Upper lobe of left lung (tissue), 6 donors: ENCODE measurements at regions not wholly inside any gene's neighbourhood (a gene's known extent, or its start where the extent isn't known, plus 50 kb on each side); places are given as distances from the start of the nearest gene placed in this dataset.

Experiments
- ATAC-seq, 2 donors: fragments of 200-7000 bp; cut with Tn5 transposase; one replicate each; pipeline ENCODE4 v1.9.1; 2022; ENCODE audit warnings: mild to moderate bottlenecking in 2 of 2, moderate library complexity in 2 of 2; ENCODE audit not compliant: low FRiP score in 2 of 2
- DNase-seq, 2 donors: peaks; one replicate each; pipeline ENCODE4 v3.0.0-alpha.2; 2019 to 2020
- H3K27ac ChIP-seq, 4 donors: fragments of 200-600 bp; sonication (generic); one replicate each; pipeline ENCODE4 v1.5.1; 2016 to 2019
- H3K27me3 ChIP-seq, 4 donors: fragments of 200-600 bp; sonication (generic); one replicate each; pipeline ENCODE4 v1.5.1; 2017 to 2019
- H3K36me3 ChIP-seq, 4 donors: fragments of 200-600 bp; sonication (generic); one replicate each; pipeline ENCODE4 v1.5.1; 2016 to 2019
- H3K4me1 ChIP-seq, 4 donors: fragments of 200-600 bp; sonication (generic); one replicate each; pipeline ENCODE4 v1.5.1; 2018 to 2019
- H3K4me3 ChIP-seq, 4 donors: fragments of 200-600 bp; sonication (generic); one replicate each; pipeline ENCODE4 v1.5.1; 2017 to 2019; ENCODE audit warnings: mild to moderate bottlenecking in 2 of 4, moderate library complexity in 1 of 4
- H3K9me3 ChIP-seq, 4 donors: fragments of 200-600 bp; sonication (generic); one replicate each; pipeline ENCODE4 v1.5.1; 2018 to 2019
- EP300 ChIP-seq, 4 donors: sonication (generic); formaldehyde crosslinking; IDR thresholded peaks; one replicate each; pipeline ENCODE4 v1.5.1; 2017; ENCODE audit warnings: antibody characterized with exemption in 4 of 4, control low read depth in 2 of 4
- POLR2A ChIP-seq, 4 donors: fragments of 450-650 bp; IDR thresholded peaks; one replicate each; pipeline ENCODE4 v1.5.1; 2016 to 2017; ENCODE audit warnings: antibody characterized with exemption in 4 of 4, mild to moderate bottlenecking in 2 of 4
- POLR2AphosphoS5 ChIP-seq, 2 donors: sonication (generic); formaldehyde crosslinking; IDR thresholded peaks; one replicate each; pipeline ENCODE4 v1.5.1; 2017; ENCODE audit warnings: antibody characterized with exemption in 2 of 2
- WGBS, 2 donors: methylation state at CpG; one replicate each; pipeline ENCODE4 v1.1.5; 2017 to 2018; 5-methylcytosine and 5-hydroxymethylcytosine counted together
- TF ChIP-seq, protein P1 (sequence below), 6 experiments: fragments of 450-650 bp in 4 of 6; fragments of 200-600 bp in 2 of 6; sonication (generic) in 2 of 6; IDR thresholded peaks; one replicate each; pipeline ENCODE4 v1.5.1; 2016 to 2019; ENCODE audit warnings: antibody characterized with exemption in 6 of 6
- donor health status: DM: no; HTN: no; CAD: no; lungs with moderate emphysema.
- donor health status: DM: no; HTN: yes; CAD: no; lungs with severe emphysema.

DNA sequence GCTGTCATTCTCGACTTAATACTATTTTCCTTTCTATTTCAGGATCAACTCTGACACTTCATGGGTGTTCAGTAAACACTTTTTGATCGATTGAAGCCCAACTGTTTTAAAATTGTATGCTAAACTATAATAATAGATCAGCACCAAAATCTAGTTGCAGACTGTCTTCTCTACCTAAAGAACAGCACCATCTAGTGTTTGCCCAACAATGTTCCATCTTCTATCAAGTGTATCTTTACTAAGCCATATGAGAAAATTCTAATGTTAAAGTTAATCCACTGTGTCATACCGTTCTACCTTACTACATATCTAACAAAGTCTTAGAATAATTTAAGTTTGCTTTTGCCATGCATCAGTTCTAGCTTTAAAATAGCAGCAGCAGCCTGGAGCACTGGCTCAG lies 113.0 kb upstream of the PRDX4 start:
- Histone ChIP-seq H3K4me1 (no peaks in the 10 kb centered on the region), H3K27me3 (no peaks in the 10 kb centered on the region), H3K4me3 (no peak overlapping the region), H3K9me3 (peaks cover 0 to 7% (median 0%) of the 10 kb centered on the region in 4 donors), H3K27ac (no peak overlapping the region), H3K36me3 (no peaks in the 10 kb centered on the region)
- ATAC-seq (no peak), DNase-seq (no peak)
- 5 to 14% methylated on average over 3 of the region's 3 CpGs for WGBS, 2 donors
- TF ChIP-seq POLR2AphosphoS5 (IDR thresholded peaks at IDR 0.05) (no peak), EP300 (IDR thresholded peaks at IDR 0.05) (no peak), POLR2A (IDR thresholded peaks at IDR 0.05) (no peak)
- TF ChIP-seq, protein P1, sequence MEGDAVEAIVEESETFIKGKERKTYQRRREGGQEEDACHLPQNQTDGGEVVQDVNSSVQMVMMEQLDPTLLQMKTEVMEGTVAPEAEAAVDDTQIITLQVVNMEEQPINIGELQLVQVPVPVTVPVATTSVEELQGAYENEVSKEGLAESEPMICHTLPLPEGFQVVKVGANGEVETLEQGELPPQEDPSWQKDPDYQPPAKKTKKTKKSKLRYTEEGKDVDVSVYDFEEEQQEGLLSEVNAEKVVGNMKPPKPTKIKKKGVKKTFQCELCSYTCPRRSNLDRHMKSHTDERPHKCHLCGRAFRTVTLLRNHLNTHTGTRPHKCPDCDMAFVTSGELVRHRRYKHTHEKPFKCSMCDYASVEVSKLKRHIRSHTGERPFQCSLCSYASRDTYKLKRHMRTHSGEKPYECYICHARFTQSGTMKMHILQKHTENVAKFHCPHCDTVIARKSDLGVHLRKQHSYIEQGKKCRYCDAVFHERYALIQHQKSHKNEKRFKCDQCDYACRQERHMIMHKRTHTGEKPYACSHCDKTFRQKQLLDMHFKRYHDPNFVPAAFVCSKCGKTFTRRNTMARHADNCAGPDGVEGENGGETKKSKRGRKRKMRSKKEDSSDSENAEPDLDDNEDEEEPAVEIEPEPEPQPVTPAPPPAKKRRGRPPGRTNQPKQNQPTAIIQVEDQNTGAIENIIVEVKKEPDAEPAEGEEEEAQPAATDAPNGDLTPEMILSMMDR (IDR thresholded peaks at IDR 0.05) = peak in 5 of 6 experiments; percentile 10 to 37 (median 28)

GRCh38 chrX:23557070-23557469 lies 110.2 kb upstream of the PRDX4 start:
- 72 to 86% methylated on average over 5 of the region's 5 CpGs for WGBS, 2 donors
- TF ChIP-seq POLR2AphosphoS5 (IDR thresholded peaks at IDR 0.05) = no peak
- TF ChIP-seq, protein P1 (IDR thresholded peaks at IDR 0.05) = no peak
- TF ChIP-seq POLR2A (IDR thresholded peaks at IDR 0.05) = no peak
- TF ChIP-seq EP300 (IDR thresholded peaks at IDR 0.05) = no peak
- Histone ChIP-seq H3K4me1 (no peaks in the 10 kb centered on the region), H3K4me3 (no peak overlapping the region), H3K9me3 (peaks cover 0 to 16% (median 0%) of the 10 kb centered on the region in 4 donors), H3K27ac (no peak overlapping the region), H3K36me3 (no peaks in the 10 kb centered on the region), H3K27me3 (no peaks in the 10 kb centered on the region)
- DNase-seq (no peak), ATAC-seq (no peak)

- 70 to 83% methylated on average over 1 of the region's 1 CpG for WGBS, 2 donors
- DNase-seq (no peak), ATAC-seq (no peak)
- TF ChIP-seq, protein P1 (IDR thresholded peaks at IDR 0.05) = no peak
- TF ChIP-seq POLR2AphosphoS5 (IDR thresholded peaks at IDR 0.05) = no peak
- no peak for TF ChIP-seq POLR2A (IDR thresholded peaks at IDR 0.05)
- no peak for TF ChIP-seq EP300 (IDR thresholded peaks at IDR 0.05)
- no peaks in the 10 kb centered on the region for H3K36me3 ChIP-seq
- H3K4me1 ChIP-seq = no peaks in the 10 kb centered on the region
- H3K9me3 ChIP-seq = peaks cover 0 to 16% (median 0%) of the 10 kb centered on the region in 4 donors
- no peaks in the 10 kb centered on the region for H3K27me3 ChIP-seq
- no peak overlapping the region for H3K27ac ChIP-seq
- no peak overlapping the region for H3K4me3 ChIP-seq
These were observed 107.3 kb upstream of the PRDX4 start for GRCh38 chrX:23559975-23560374.

GRCh38 chrX:23570674-23571343 lies 96.5 kb upstream of the PRDX4 start:
- DNase-seq (peak in 1 of 2 donors; percentile 21), ATAC-seq (peak in 1 of 2 donors; percentile 53)
- peaks cover 0 to 4% (median 0%) of the 10 kb centered on the region in 4 donors for H3K9me3 ChIP-seq
- H3K4me1 ChIP-seq = no peaks in the 10 kb centered on the region
- H3K27me3 ChIP-seq = no peaks in the 10 kb centered on the region
- no peak overlapping the region for H3K27ac ChIP-seq
- TF ChIP-seq POLR2AphosphoS5 (IDR thresholded peaks at IDR 0.05) (no peak), POLR2A (IDR thresholded peaks at IDR 0.05) (no peak), EP300 (IDR thresholded peaks at IDR 0.05) (no peak)
- TF ChIP-seq, protein P1 (IDR thresholded peaks at IDR 0.05) = no peak
- no peaks in the 10 kb centered on the region for H3K36me3 ChIP-seq
- H3K4me3 ChIP-seq = no peak overlapping the region
- 47 to 54% methylated on average over 2 of the region's 2 CpGs for WGBS, 2 donors

DNA sequence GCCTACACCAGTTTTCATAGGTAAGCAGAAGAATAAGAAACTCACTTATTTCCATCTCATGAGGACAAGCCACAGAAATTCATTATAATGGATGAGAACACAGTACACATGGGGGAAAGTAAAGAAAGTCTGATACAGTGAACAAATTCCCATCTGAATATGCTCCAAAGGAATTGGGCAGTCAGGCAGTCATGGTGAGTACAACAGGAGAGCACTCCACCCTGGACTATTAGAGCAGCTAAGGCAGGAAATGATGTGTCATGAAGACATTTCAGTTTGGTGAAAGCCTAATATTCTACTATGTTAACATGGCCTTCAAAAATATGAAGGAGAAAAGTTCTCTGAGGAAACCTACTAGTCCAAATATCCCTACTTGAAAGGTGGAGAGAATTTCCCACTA lies 92.0 kb upstream of the PRDX4 start:
- Histone ChIP-seq H3K4me3 (no peak overlapping the region), H3K9me3 (no peaks in the 10 kb centered on the region), H3K4me1 (no peaks in the 10 kb centered on the region), H3K27ac (no peak overlapping the region), H3K27me3 (no peaks in the 10 kb centered on the region), H3K36me3 (no peaks in the 10 kb centered on the region)
- ATAC-seq (no peak), DNase-seq (no peak)
- no peak for TF ChIP-seq POLR2A (IDR thresholded peaks at IDR 0.05)
- no peak for TF ChIP-seq EP300 (IDR thresholded peaks at IDR 0.05)
- TF ChIP-seq, protein P1 (IDR thresholded peaks at IDR 0.05) = no peak
- no peak for TF ChIP-seq POLR2AphosphoS5 (IDR thresholded peaks at IDR 0.05)
